Liver (tissue), 8 donors: ENCODE measurements at regions not wholly inside any gene's neighbourhood (a gene's known extent, or its start where the extent isn't known, plus 50 kb on each side); places are given as distances from the start of the nearest gene placed in this dataset.

Source experiments
- DNase-seq: peaks from one replicate; pipeline ENCODE4 v3.0.0-alpha.2; 2017; ENCODE audit warnings: low spot score
- H3K27ac ChIP-seq, 2 donors: one replicate each; pipeline ENCODE4 v1.7.0; 2013; ENCODE audit warnings: inconsistent platforms in 2 of 2, low read length in 2 of 2, control low read depth in 1 of 2, low read depth in 1 of 2, mild to moderate bottlenecking in 1 of 2
- H3K27me3 ChIP-seq, 4 donors: one replicate each; pipeline versions ENCODE4 v1.6.1 to v1.7.0; 2013; ENCODE audit warnings: low read length in 3 of 4, inconsistent platforms in 1 of 4, mild to moderate bottlenecking in 1 of 4, moderate library complexity in 1 of 4; ENCODE audit not compliant: control insufficient read depth in 4 of 4, insufficient read depth in 4 of 4
- H3K36me3 ChIP-seq, 4 donors: one replicate each; pipeline versions ENCODE4 v1.6.1 to v1.7.0; 2013; ENCODE audit warnings: low read length in 3 of 4, mild to moderate bottlenecking in 3 of 4, low read depth in 1 of 4, moderate library complexity in 1 of 4; ENCODE audit not compliant: control insufficient read depth in 4 of 4, insufficient read depth in 3 of 4
- H3K4me1 ChIP-seq, 4 donors: one replicate each; pipeline versions ENCODE4 v1.6.1 to v1.7.0; 2013; ENCODE audit warnings: low read length in 3 of 4, mild to moderate bottlenecking in 3 of 4, moderate library complexity in 1 of 4; ENCODE audit not compliant: control insufficient read depth in 4 of 4, insufficient read depth in 4 of 4
- H3K4me3 ChIP-seq, 3 donors: one replicate each; pipeline versions ENCODE4 v1.6.1 to v1.7.0; 2013; ENCODE audit warnings: low read length in 3 of 3, control low read depth in 1 of 3, low read depth in 1 of 3, mild to moderate bottlenecking in 1 of 3
- H3K9ac ChIP-seq, 2 donors: one replicate each; pipeline ENCODE4 v1.7.0; 2013; ENCODE audit warnings: low read length in 2 of 2, mild to moderate bottlenecking in 2 of 2, moderate library complexity in 2 of 2, control low read depth in 1 of 2, low read depth in 1 of 2
- H3K9me3 ChIP-seq, 4 donors: one replicate each; pipeline versions ENCODE4 v1.6.1 to v1.7.0; 2013; ENCODE audit warnings: low read length in 3 of 4; ENCODE audit not compliant: control insufficient read depth in 4 of 4
- EGR1 ChIP-seq, 2 donors: IDR thresholded peaks; 2 replicates each; pipeline ENCODE4 v1.6.1; 2016 to 2018; ENCODE audit warnings: antibody characterized with exemption in 2 of 2, low read depth in 2 of 2
- FOXA1 ChIP-seq: IDR thresholded peaks from 2 replicates; pipeline ENCODE4 v1.6.1; 2016; ENCODE audit warnings: antibody characterized with exemption
- FOXA2 ChIP-seq: IDR thresholded peaks from 2 replicates; pipeline ENCODE4 v1.6.1; 2016; ENCODE audit warnings: antibody characterized with exemption
- GABPA ChIP-seq, 2 donors: IDR thresholded peaks in 1 of 2; conservative IDR thresholded peaks in 1 of 2; 2 replicates each; pipeline ENCODE4 v1.6.1; 2016; ENCODE audit warnings: antibody characterized with exemption in 2 of 2, mild to moderate bottlenecking in 1 of 2, moderate library complexity in 1 of 2
- HNF4A ChIP-seq, 2 donors: conservative IDR thresholded peaks; 2 replicates each; pipeline ENCODE4 v1.6.1; 2016; ENCODE audit warnings: antibody characterized with exemption in 2 of 2, mild to moderate bottlenecking in 2 of 2
- HNF4G ChIP-seq: IDR thresholded peaks from 2 replicates; pipeline ENCODE4 v1.6.1; 2016; ENCODE audit warnings: antibody characterized with exemption
- JUND ChIP-seq, 2 donors: IDR thresholded peaks; 2 replicates each; pipeline ENCODE4 v1.6.1; 2016; ENCODE audit warnings: antibody characterized with exemption in 2 of 2
- NR2F2 ChIP-seq: IDR thresholded peaks from 2 replicates; pipeline ENCODE4 v1.6.1; 2016; ENCODE audit warnings: antibody characterized with exemption
- RAD21 ChIP-seq, 2 donors: IDR thresholded peaks; 2 replicates each; pipeline ENCODE4 v1.6.1; 2016; ENCODE audit warnings: antibody characterized with exemption in 2 of 2, mild to moderate bottlenecking in 2 of 2
- RXRA ChIP-seq, 2 donors: IDR thresholded peaks; 2 replicates each; pipeline ENCODE4 v1.6.1; 2017 to 2018; ENCODE audit warnings: antibody characterized with exemption in 2 of 2, mild to moderate bottlenecking in 1 of 2
- SP1 ChIP-seq: IDR thresholded peaks from 2 replicates; pipeline ENCODE4 v1.6.1; 2018; ENCODE audit warnings: antibody characterized with exemption, mild to moderate bottlenecking
- TAF1 ChIP-seq: conservative IDR thresholded peaks from 2 replicates; pipeline ENCODE4 v1.6.1; 2016; ENCODE audit warnings: antibody characterized with exemption, mild to moderate bottlenecking
- YY1 ChIP-seq: IDR thresholded peaks from 2 replicates; pipeline ENCODE4 v1.6.1; 2016; ENCODE audit warnings: antibody characterized with exemption, mild to moderate bottlenecking
- WGBS: extraction: QIAGEN DNeasy Blood & Tissue Kit; methylation state at CpG from one replicate; pipeline ENCODE4 v1.1.7; 2013; 5-methylcytosine and 5-hydroxymethylcytosine counted together
- TF ChIP-seq, protein P1 (sequence below): IDR thresholded peaks from 2 replicates; pipeline ENCODE4 v1.6.1; 2016; ENCODE audit warnings: antibody characterized with exemption
- TF ChIP-seq, protein P2 (sequence below): IDR thresholded peaks from 2 replicates; pipeline ENCODE4 v1.6.1; 2016; ENCODE audit warnings: antibody characterized with exemption, mild to moderate bottlenecking
- TF ChIP-seq, protein P3 (sequence below): IDR thresholded peaks from 2 replicates; pipeline ENCODE4 v1.6.1; 2016; ENCODE audit warnings: antibody characterized with exemption
- TF ChIP-seq, protein P4 (sequence below): IDR thresholded peaks from 2 replicates; pipeline ENCODE4 v1.6.1; 2016; ENCODE audit warnings: antibody characterized with exemption
- TF ChIP-seq, protein P5 (sequence below): fragments of 150-350 bp; IDR thresholded peaks from 2 replicates; pipeline ENCODE4 v1.5.1; 2017; ENCODE audit warnings: improper control_type of control experiment, low read depth, low read length; ENCODE audit not compliant: missing input control
- donor health status: healthy.
- donor health status: healthy.
- donor health status: healthy.
- donor health status: healthy.
- donor health status: healthy.

DNA sequence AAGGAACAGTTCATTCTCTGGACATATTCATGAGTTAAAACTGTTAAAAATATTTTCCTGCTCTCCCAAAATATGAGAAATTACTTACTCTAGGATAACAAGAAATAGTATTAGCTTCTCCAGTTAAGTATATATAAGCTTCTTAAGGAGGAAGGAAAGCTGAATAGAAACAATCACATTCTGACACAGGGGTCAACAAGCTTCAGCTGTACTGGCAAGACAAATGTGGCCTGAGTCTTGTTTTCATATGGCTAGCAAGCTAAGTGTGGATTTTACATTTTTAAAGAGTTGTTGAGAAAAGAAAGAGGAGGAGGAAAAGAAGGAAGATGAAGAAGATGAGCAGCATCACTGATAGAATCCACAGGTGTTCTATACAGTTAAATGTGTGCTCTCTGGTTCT is 313.8 kb downstream of the ZPLD1 start:
- no peak for DNase-seq
- H3K27me3 ChIP-seq: no peaks in the 10 kb centered on the region
- H3K4me3 ChIP-seq: no peak overlapping the region
- no peak overlapping the region for H3K27ac ChIP-seq
- no peaks in the 10 kb centered on the region for H3K4me1 ChIP-seq
- TF ChIP-seq, protein P1, sequence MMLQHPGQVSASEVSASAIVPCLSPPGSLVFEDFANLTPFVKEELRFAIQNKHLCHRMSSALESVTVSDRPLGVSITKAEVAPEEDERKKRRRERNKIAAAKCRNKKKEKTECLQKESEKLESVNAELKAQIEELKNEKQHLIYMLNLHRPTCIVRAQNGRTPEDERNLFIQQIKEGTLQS: no peak
- no peak for TF ChIP-seq RXRA (IDR thresholded peaks at IDR 0.05)
- TF ChIP-seq, protein P2, sequence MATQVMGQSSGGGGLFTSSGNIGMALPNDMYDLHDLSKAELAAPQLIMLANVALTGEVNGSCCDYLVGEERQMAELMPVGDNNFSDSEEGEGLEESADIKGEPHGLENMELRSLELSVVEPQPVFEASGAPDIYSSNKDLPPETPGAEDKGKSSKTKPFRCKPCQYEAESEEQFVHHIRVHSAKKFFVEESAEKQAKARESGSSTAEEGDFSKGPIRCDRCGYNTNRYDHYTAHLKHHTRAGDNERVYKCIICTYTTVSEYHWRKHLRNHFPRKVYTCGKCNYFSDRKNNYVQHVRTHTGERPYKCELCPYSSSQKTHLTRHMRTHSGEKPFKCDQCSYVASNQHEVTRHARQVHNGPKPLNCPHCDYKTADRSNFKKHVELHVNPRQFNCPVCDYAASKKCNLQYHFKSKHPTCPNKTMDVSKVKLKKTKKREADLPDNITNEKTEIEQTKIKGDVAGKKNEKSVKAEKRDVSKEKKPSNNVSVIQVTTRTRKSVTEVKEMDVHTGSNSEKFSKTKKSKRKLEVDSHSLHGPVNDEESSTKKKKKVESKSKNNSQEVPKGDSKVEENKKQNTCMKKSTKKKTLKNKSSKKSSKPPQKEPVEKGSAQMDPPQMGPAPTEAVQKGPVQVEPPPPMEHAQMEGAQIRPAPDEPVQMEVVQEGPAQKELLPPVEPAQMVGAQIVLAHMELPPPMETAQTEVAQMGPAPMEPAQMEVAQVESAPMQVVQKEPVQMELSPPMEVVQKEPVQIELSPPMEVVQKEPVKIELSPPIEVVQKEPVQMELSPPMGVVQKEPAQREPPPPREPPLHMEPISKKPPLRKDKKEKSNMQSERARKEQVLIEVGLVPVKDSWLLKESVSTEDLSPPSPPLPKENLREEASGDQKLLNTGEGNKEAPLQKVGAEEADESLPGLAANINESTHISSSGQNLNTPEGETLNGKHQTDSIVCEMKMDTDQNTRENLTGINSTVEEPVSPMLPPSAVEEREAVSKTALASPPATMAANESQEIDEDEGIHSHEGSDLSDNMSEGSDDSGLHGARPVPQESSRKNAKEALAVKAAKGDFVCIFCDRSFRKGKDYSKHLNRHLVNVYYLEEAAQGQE: no peak
- TF ChIP-seq HNF4A (conservative IDR thresholded peaks at IDR 0.05): no peak
- TF ChIP-seq, protein P3, sequence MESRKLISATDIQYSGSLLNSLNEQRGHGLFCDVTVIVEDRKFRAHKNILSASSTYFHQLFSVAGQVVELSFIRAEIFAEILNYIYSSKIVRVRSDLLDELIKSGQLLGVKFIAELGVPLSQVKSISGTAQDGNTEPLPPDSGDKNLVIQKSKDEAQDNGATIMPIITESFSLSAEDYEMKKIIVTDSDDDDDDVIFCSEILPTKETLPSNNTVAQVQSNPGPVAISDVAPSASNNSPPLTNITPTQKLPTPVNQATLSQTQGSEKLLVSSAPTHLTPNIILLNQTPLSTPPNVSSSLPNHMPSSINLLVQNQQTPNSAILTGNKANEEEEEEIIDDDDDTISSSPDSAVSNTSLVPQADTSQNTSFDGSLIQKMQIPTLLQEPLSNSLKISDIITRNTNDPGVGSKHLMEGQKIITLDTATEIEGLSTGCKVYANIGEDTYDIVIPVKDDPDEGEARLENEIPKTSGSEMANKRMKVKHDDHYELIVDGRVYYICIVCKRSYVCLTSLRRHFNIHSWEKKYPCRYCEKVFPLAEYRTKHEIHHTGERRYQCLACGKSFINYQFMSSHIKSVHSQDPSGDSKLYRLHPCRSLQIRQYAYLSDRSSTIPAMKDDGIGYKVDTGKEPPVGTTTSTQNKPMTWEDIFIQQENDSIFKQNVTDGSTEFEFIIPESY: no peak
- no peak for TF ChIP-seq FOXA1
- TF ChIP-seq, protein P4, sequence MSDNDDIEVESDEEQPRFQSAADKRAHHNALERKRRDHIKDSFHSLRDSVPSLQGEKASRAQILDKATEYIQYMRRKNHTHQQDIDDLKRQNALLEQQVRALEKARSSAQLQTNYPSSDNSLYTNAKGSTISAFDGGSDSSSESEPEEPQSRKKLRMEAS: no peak
- TF ChIP-seq JUND (IDR thresholded peaks at IDR 0.05): no peak
- no peak for TF ChIP-seq TAF1
- TF ChIP-seq, protein P5, sequence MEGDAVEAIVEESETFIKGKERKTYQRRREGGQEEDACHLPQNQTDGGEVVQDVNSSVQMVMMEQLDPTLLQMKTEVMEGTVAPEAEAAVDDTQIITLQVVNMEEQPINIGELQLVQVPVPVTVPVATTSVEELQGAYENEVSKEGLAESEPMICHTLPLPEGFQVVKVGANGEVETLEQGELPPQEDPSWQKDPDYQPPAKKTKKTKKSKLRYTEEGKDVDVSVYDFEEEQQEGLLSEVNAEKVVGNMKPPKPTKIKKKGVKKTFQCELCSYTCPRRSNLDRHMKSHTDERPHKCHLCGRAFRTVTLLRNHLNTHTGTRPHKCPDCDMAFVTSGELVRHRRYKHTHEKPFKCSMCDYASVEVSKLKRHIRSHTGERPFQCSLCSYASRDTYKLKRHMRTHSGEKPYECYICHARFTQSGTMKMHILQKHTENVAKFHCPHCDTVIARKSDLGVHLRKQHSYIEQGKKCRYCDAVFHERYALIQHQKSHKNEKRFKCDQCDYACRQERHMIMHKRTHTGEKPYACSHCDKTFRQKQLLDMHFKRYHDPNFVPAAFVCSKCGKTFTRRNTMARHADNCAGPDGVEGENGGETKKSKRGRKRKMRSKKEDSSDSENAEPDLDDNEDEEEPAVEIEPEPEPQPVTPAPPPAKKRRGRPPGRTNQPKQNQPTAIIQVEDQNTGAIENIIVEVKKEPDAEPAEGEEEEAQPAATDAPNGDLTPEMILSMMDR: no peak
- TF ChIP-seq FOXA2: no peak
- no peak for TF ChIP-seq YY1
- TF ChIP-seq EGR1 (IDR thresholded peaks at IDR 0.05; ENCODE audit: low read depth in 2 of 2): no peak
- no peak for TF ChIP-seq GABPA (IDR thresholded peaks at IDR 0.05 in 1 of 2, conservative IDR thresholded peaks at IDR 0.05 in 1 of 2)
- TF ChIP-seq RAD21 (IDR thresholded peaks at IDR 0.05): no peak
- TF ChIP-seq SP1: no peak
- TF ChIP-seq NR2F2: no peak
- H3K36me3 ChIP-seq: no peaks in the 10 kb centered on the region
- no peak overlapping the region for H3K9ac ChIP-seq
- no peaks in the 10 kb centered on the region for H3K9me3 ChIP-seq

DNA sequence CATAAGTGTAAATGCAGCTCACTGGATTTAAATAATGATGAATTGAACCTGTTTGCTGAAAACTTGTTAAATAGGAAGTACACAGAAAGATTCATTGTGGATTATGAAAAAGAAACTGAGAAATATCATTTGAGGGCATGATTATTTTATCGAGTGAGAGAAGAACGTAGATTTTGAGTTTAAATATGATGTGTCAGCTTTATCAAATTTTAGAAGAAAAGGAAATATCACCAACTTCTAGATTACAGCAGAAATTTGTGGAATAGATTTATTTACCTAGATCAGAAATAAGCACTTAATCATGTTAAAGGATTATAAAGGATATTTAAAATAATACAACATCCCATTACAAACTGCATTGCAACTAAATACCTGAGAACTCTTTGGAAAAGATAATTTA is 315.5 kb downstream of the ZPLD1 start:
- no peaks in the 10 kb centered on the region for H3K9me3 ChIP-seq
- H3K27me3 ChIP-seq: no peaks in the 10 kb centered on the region
- no peak overlapping the region for H3K9ac ChIP-seq
- no peak for DNase-seq
- WGBS: 91% methylated on average over 2 of the region's 2 CpGs
- no peak overlapping the region for H3K4me3 ChIP-seq
- H3K27ac ChIP-seq: no peak overlapping the region
- no peaks in the 10 kb centered on the region for H3K36me3 ChIP-seq
- H3K4me1 ChIP-seq: no peaks in the 10 kb centered on the region
- TF ChIP-seq JUND (IDR thresholded peaks at IDR 0.05) (no peak), FOXA1 (no peak), HNF4A (conservative IDR thresholded peaks at IDR 0.05) (no peak), FOXA2 (no peak), TAF1 (no peak), RXRA (IDR thresholded peaks at IDR 0.05) (no peak), EGR1 (IDR thresholded peaks at IDR 0.05; ENCODE audit: low read depth in 2 of 2) (no peak), NR2F2 (no peak), HNF4G (no peak), SP1 (no peak), GABPA (IDR thresholded peaks at IDR 0.05 in 1 of 2, conservative IDR thresholded peaks at IDR 0.05 in 1 of 2) (no peak)
- TF ChIP-seq, protein P5: no peak
- TF ChIP-seq, protein P4: no peak
- TF ChIP-seq, protein P3: no peak
- TF ChIP-seq, protein P1: no peak
